Stomach (tissue), 8 donors: ENCODE measurements at regions not wholly inside any gene's neighbourhood (a gene's known extent, or its start where the extent isn't known, plus 50 kb on each side); places are given as distances from the start of the nearest gene placed in this dataset.

Experiments
- DNase-seq, 2 donors: peaks; one replicate each; pipeline versions ENCODE4 v3.0.0 to v3.0.0-alpha.2; 2013 to 2019
- H3K27ac ChIP-seq, 5 donors: fragments of 200-600 bp in 4 of 5; sonication (generic) in 4 of 5; one replicate each; pipeline ENCODE4 v1.5.1; 2013 to 2019; ENCODE audit warnings: mild to moderate bottlenecking in 1 of 5, moderate library complexity in 1 of 5
- H3K27me3 ChIP-seq, 3 donors: fragments of 200-600 bp; sonication (generic); one replicate each; pipeline ENCODE4 v1.5.1; 2017 to 2019; ENCODE audit warnings: mixed run types in 1 of 3
- H3K36me3 ChIP-seq, 4 donors: fragments of 200-600 bp; sonication (generic); 1 replicate in 3 of 4; 2 replicates in 1 of 4; pipeline ENCODE4 v1.5.1; 2016 to 2019
- H3K4me1 ChIP-seq, 4 donors: fragments of 200-600 bp; sonication (generic); one replicate each; pipeline ENCODE4 v1.5.1; 2016 to 2019
- H3K4me3 ChIP-seq, 4 donors: fragments of 200-600 bp; sonication (generic) in 3 of 4; one replicate each; pipeline ENCODE4 v1.5.1; 2016 to 2019; ENCODE audit warnings: mild to moderate bottlenecking in 1 of 4
- H3K9me3 ChIP-seq, 4 donors: fragments of 200-600 bp; sonication (generic); one replicate each; pipeline ENCODE4 v1.5.1; 2016 to 2019
- EP300 ChIP-seq: sonication (generic); formaldehyde crosslinking; IDR thresholded peaks from one replicate; pipeline ENCODE4 v1.6.1; 2017; ENCODE audit warnings: antibody characterized with exemption
- POLR2A ChIP-seq, 4 donors: fragments of 450-650 bp; IDR thresholded peaks; one replicate each; pipeline ENCODE4 v1.6.1; 2016; ENCODE audit warnings: antibody characterized with exemption in 4 of 4, control low read depth in 2 of 4, mild to moderate bottlenecking in 1 of 4, moderate library complexity in 1 of 4
- POLR2AphosphoS5 ChIP-seq, 3 donors: sonication (generic); formaldehyde crosslinking; IDR thresholded peaks; one replicate each; pipeline ENCODE4 v1.6.1; 2016; ENCODE audit warnings: antibody characterized with exemption in 3 of 3
- WGBS, 5 donors: extraction: QIAGEN DNeasy Blood & Tissue Kit in 3 of 5; methylation state at CpG; one replicate each; pipeline versions ENCODE4 v1.1.5 to v1.1.7; 2013 to 2018; 5-methylcytosine and 5-hydroxymethylcytosine counted together
- intact Hi-C: fragments of 100-400 bp; cut with DNase I; formaldehyde crosslinking; loops from one replicate; pipeline ENCODE4 v1.15.1; 2023; ENCODE audit warnings: low total_unique reads
- TF ChIP-seq, protein P1 (sequence below), 7 experiments: fragments of 450-650 bp in 4 of 7; fragments of 200-600 bp in 3 of 7; sonication (generic) in 3 of 7; IDR thresholded peaks; one replicate each; pipeline ENCODE4 v1.5.1; 2016 to 2019; ENCODE audit warnings: antibody characterized with exemption in 7 of 7, control low read depth in 2 of 7, mild to moderate bottlenecking in 1 of 7
- donor health status: healthy with polysubstance abuse.
- donor health status: Bipolar disorder and iron deficiency.
- donor health status: healthy.

DNA sequence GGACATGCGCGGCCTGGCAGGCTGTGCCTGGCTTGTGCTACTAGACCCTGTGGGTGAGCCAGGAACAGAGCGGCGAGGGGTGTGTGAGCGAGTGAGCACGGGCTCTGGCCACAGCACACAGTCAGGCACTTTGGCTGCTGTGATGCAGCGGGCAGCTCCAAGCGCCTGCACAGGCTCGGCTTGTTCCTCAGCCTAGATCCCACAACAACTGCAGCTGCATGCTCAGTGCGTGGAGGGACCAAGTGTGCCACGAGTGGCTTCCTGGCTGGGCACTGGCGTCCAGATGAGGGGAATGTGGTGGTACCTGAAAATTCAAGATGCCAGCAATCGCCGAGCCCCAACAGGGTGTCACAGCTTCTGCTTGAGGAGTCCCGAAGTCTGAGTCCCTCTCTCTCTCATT is 1056.6 kb downstream of the RAPGEF2 start:
- H3K36me3 ChIP-seq = no peaks in the 10 kb centered on the region
- TF ChIP-seq EP300 (no peak), POLR2A (IDR thresholded peaks at IDR 0.05) (no peak), POLR2AphosphoS5 (IDR thresholded peaks at IDR 0.05) (no peak)
- TF ChIP-seq, protein P1, sequence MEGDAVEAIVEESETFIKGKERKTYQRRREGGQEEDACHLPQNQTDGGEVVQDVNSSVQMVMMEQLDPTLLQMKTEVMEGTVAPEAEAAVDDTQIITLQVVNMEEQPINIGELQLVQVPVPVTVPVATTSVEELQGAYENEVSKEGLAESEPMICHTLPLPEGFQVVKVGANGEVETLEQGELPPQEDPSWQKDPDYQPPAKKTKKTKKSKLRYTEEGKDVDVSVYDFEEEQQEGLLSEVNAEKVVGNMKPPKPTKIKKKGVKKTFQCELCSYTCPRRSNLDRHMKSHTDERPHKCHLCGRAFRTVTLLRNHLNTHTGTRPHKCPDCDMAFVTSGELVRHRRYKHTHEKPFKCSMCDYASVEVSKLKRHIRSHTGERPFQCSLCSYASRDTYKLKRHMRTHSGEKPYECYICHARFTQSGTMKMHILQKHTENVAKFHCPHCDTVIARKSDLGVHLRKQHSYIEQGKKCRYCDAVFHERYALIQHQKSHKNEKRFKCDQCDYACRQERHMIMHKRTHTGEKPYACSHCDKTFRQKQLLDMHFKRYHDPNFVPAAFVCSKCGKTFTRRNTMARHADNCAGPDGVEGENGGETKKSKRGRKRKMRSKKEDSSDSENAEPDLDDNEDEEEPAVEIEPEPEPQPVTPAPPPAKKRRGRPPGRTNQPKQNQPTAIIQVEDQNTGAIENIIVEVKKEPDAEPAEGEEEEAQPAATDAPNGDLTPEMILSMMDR (IDR thresholded peaks at IDR 0.05) = no peak
- peaks cover 0 to 28% (median 12%) of the 10 kb centered on the region in 4 donors for H3K9me3 ChIP-seq
- intact Hi-C loops = no loop called here
- no peaks in the 10 kb centered on the region for H3K27me3 ChIP-seq
- no peaks in the 10 kb centered on the region for H3K4me1 ChIP-seq
- H3K4me3 ChIP-seq = no peak overlapping the region
- 88 to 94% (median 93%) methylated on average over 8 to 15 of the region's 15 CpGs for WGBS, 5 donors
- no peak for DNase-seq
- H3K27ac ChIP-seq = no peak overlapping the region

GRCh38 chr4:160161026-160161425 is 1058.1 kb downstream of the RAPGEF2 start:
- no peaks in the 10 kb centered on the region for H3K4me1 ChIP-seq
- no peak overlapping the region for H3K27ac ChIP-seq
- H3K36me3 ChIP-seq = no peaks in the 10 kb centered on the region
- H3K4me3 ChIP-seq = no peak overlapping the region
- H3K9me3 ChIP-seq = peaks cover 0 to 24% (median 12%) of the 10 kb centered on the region in 4 donors
- H3K27me3 ChIP-seq = no peaks in the 10 kb centered on the region
- TF ChIP-seq POLR2A (IDR thresholded peaks at IDR 0.05) (no peak), EP300 (no peak), POLR2AphosphoS5 (IDR thresholded peaks at IDR 0.05) (no peak)
- TF ChIP-seq, protein P1 (IDR thresholded peaks at IDR 0.05) = no peak
- 73 to 100% (median 95%) methylated on average over 1 of the region's 1 CpG for WGBS, 5 donors
- DNase-seq = no peak
- intact Hi-C loops = no loop called here

- WGBS, 5 donors = 69 to 86% (median 75%) methylated on average over 8 of the region's 8 CpGs
- Histone ChIP-seq H3K27ac (no peak overlapping the region), H3K4me1 (no peaks in the 10 kb centered on the region), H3K27me3 (no peaks in the 10 kb centered on the region), H3K36me3 (no peaks in the 10 kb centered on the region), H3K9me3 (peaks cover 0 to 16% (median 0%) of the 10 kb centered on the region in 4 donors), H3K4me3 (no peak overlapping the region)
- intact Hi-C loops = no loop called here
- TF ChIP-seq EP300 (no peak), POLR2A (IDR thresholded peaks at IDR 0.05) (no peak), POLR2AphosphoS5 (IDR thresholded peaks at IDR 0.05) (no peak)
- TF ChIP-seq, protein P1 (IDR thresholded peaks at IDR 0.05) = no peak
- no peak for DNase-seq
These were observed 1072.3 kb downstream of the RAPGEF2 start for GRCh38 chr4:160175064-160175643.

- no peak for TF ChIP-seq POLR2AphosphoS5 (IDR thresholded peaks at IDR 0.05)
- TF ChIP-seq EP300 = no peak
- TF ChIP-seq, protein P1 (IDR thresholded peaks at IDR 0.05) = no peak
- TF ChIP-seq POLR2A (IDR thresholded peaks at IDR 0.05) = no peak
- no peak overlapping the region for H3K4me3 ChIP-seq
- no peaks in the 10 kb centered on the region for H3K9me3 ChIP-seq
- no peaks in the 10 kb centered on the region for H3K36me3 ChIP-seq
- intact Hi-C loops = no loop called here
- WGBS, 5 donors = 81 to 86% (median 83%) methylated on average over 2 of the region's 2 CpGs
- DNase-seq = no peak
- no peaks in the 10 kb centered on the region for H3K27me3 ChIP-seq
- H3K4me1 ChIP-seq = no peaks in the 10 kb centered on the region
- H3K27ac ChIP-seq = no peak overlapping the region
These were observed 1077.3 kb downstream of the RAPGEF2 start for GRCh38 chr4:160180211-160180610.
